ENCODE measurements at regions not wholly inside any gene's neighbourhood (a gene's known extent, or its start where the extent isn't known, plus 50 kb on each side); places are given as distances from the start of the nearest gene placed in this dataset.

DNA sequence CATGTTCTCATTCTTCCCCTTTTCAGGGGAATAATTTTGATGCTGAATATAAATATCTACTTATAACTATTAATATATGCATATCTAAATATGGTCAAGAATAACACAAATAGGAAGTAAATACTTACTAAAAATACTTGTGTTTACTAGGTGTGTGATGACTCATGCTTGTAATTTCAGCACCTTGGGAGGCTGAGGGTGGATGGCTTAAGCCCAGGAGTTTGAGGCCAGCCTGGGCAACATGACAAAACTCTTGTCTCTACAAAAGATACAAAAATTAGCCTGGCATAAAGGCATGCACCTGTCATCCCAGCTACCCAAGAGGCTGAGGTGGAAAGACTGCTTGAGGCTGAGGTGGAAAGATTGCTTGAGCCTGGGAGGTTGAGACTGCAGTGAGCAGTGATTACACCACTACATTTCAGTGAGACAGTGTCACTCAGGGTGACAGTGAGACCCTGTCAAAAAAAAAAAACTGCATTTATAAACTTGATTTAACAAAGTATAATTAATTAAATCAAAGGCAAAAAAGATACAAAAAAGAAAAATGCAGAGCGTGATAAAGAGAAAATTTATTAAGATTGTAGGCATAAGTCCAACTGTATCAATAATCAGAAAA, 703.1 kb upstream of the VRK2 start:
- Histone ChIP-seq H2BK15ac (ENCODE audit: low read length) (no peak overlapping the region), H3K23me2 (ENCODE audit: low read depth, low read length) (no peaks in the 10 kb centered on the region), H3K14ac (ENCODE audit: insufficient read length) (no peak overlapping the region), H3K18ac (ENCODE audit: extremely low read depth, low read length) (no peak overlapping the region), H4K20me1 (replicated peaks in 1 of 2; ENCODE audit: control insufficient read depth in 1 of 2, insufficient read depth in 2 of 2, low read length in 2 of 2) (no peaks in the 10 kb centered on the region), H3K4ac (replicated peaks; ENCODE audit: insufficient read length, low read depth, low read length) (no peak overlapping the region), H3K23ac (ENCODE audit: insufficient read length) (no peak overlapping the region), H2AK5ac (ENCODE audit: low read depth, low read length) (no peak overlapping the region), H3K4me3 (ENCODE audit: extremely low read depth in 1 of 4, insufficient read depth in 2 of 4, low read depth in 3 of 4, low read length in 4 of 4) (no peak overlapping the region), H3K27me3 (replicated peaks in 1 of 4; ENCODE audit: control insufficient read depth in 3 of 4, extremely low read depth in 1 of 4, insufficient read depth in 3 of 4, low read length in 3 of 4) (no peaks in the 10 kb centered on the region), H2BK20ac (ENCODE audit: low read length) (no peak overlapping the region), H2AFZ (ENCODE audit: low read length) (no peak overlapping the region), H3K9ac (replicated peaks in 1 of 4; ENCODE audit: extremely low read depth in 1 of 4, low read depth in 3 of 4, low read length in 3 of 4) (no peak overlapping the region), H4K5ac (ENCODE audit: insufficient read length, low read depth, low read length) (no peak overlapping the region), H2BK5ac (ENCODE audit: low read depth, low read length) (no peak overlapping the region), H3K56ac (replicated peaks; ENCODE audit: insufficient read length, low read depth, low read length) (no peak overlapping the region), H3K36me3 (ENCODE audit: control insufficient read depth in 2 of 4, insufficient read depth in 4 of 4, low read length in 3 of 4) (no peaks in the 10 kb centered on the region), H3K79me1 (ENCODE audit: low read depth, low read length) (no peaks in the 10 kb centered on the region), H3K4me2 (ENCODE audit: insufficient read depth in 1 of 2, low read depth in 2 of 2, low read length in 2 of 2) (no peak overlapping the region), H4K91ac (replicated peaks; ENCODE audit: insufficient read length, low read length) (no peak overlapping the region), H4K8ac (ENCODE audit: extremely low read depth, insufficient read depth, low read length) (no peak overlapping the region), H2BK12ac (ENCODE audit: low read depth, low read length) (no peak overlapping the region), H3K79me2 (ENCODE audit: control insufficient read depth in 1 of 2, insufficient read depth in 2 of 2, low read length in 2 of 2) (no peaks in the 10 kb centered on the region), H2BK120ac (replicated peaks; ENCODE audit: low read depth, low read length) (no peak overlapping the region), H3K4me1 (replicated peaks in 1 of 4; ENCODE audit: control insufficient read depth in 3 of 4, insufficient read depth in 4 of 4, low read length in 3 of 4) (no peaks in the 10 kb centered on the region), H3K27ac (ENCODE audit: low read depth, low read length) (no peak overlapping the region), H3K9me3 (ENCODE audit: insufficient read depth in 2 of 2, low read depth in 1 of 2, low read length in 1 of 2) (no peaks in the 10 kb centered on the region)
- 91% methylated on average over 1 of the region's 1 CpG; no CpG with 5 or more reads in 1 of the 2 experiments for WGBS, 2 experiments (ENCODE audit: extremely low coverage in 1 of 2, insufficient coverage in 1 of 2, insufficient read length in 1 of 2, insufficient replicate concordance in 2 of 2, low coverage in 1 of 2, low lambda C conversion rate in 2 of 2, missing lambda C conversion rate in 1 of 2)
- ChIA-PET CTCF (ENCODE audit: partially characterized antibody) (no interaction called here), POLR2A (ENCODE audit: partially characterized antibody) (no interaction called here)
- no peak for FAIRE-seq
- no peak for DNase-seq (ENCODE audit: low read depth in 1 of 2, low spot score in 2 of 2)
- TF ChIP-seq TEAD4 (IDR thresholded peaks at IDR 0.05; ENCODE audit: low read depth, low read length), result no peak
- no peak for TF ChIP-seq SIRT6 (IDR thresholded peaks at IDR 0.05; ENCODE audit: low read length)
- no peak for TF ChIP-seq CBX5 (IDR thresholded peaks at IDR 0.05; ENCODE audit: low read depth, low read length)
- no peak for TF ChIP-seq KDM4A (IDR thresholded peaks at IDR 0.05; ENCODE audit: low read depth, low read length, severe bottlenecking)
- TF ChIP-seq CREB1 (IDR thresholded peaks at IDR 0.05), result no peak
- TF ChIP-seq E2F6 (IDR thresholded peaks at IDR 0.05), result no peak
- TF ChIP-seq SRF (IDR thresholded peaks at IDR 0.05; ENCODE audit: low read depth, low read length), result no peak
- TF ChIP-seq CHD2 (IDR thresholded peaks at IDR 0.05; ENCODE audit: low read length), result no peak
- no peak for TF ChIP-seq GABPA (IDR thresholded peaks at IDR 0.05; ENCODE audit: borderline replicate concordance, insufficient read depth, low read length)
- TF ChIP-seq KDM1A (IDR thresholded peaks at IDR 0.05; ENCODE audit: borderline replicate concordance, low read length), result no peak
- TF ChIP-seq, protein P1, sequence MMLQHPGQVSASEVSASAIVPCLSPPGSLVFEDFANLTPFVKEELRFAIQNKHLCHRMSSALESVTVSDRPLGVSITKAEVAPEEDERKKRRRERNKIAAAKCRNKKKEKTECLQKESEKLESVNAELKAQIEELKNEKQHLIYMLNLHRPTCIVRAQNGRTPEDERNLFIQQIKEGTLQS (IDR thresholded peaks at IDR 0.05; ENCODE audit: insufficient read depth, low read depth, low read length), result no peak
- TF ChIP-seq RBBP5 (IDR thresholded peaks at IDR 0.05; ENCODE audit: borderline replicate concordance, low read depth, low read length), result no peak
- TF ChIP-seq FOSL1 (IDR thresholded peaks at IDR 0.05; ENCODE audit: insufficient read depth, low read depth, low read length), result no peak

All from H1 (cell line).